NCI-H345 treated with DMSO at 0.1 percent for 48 hours (cell line): ENCODE measurements at regions not wholly inside any gene's neighbourhood (a gene's known extent, or its start where the extent isn't known, plus 50 kb on each side); places are given as distances from the start of the nearest gene placed in this dataset.
"Not testable (repeated sequence)": the region's sequence is repeated elsewhere in the genome, so short reads cannot be mapped to it uniquely, and the experiment has no call there.

Experiments used
- DNase-seq: peaks from one replicate; lab custom pipeline; 2025; ENCODE audit not compliant: unreplicated experiment; lab: John Stamatoyannopoulos, UW

DNA sequence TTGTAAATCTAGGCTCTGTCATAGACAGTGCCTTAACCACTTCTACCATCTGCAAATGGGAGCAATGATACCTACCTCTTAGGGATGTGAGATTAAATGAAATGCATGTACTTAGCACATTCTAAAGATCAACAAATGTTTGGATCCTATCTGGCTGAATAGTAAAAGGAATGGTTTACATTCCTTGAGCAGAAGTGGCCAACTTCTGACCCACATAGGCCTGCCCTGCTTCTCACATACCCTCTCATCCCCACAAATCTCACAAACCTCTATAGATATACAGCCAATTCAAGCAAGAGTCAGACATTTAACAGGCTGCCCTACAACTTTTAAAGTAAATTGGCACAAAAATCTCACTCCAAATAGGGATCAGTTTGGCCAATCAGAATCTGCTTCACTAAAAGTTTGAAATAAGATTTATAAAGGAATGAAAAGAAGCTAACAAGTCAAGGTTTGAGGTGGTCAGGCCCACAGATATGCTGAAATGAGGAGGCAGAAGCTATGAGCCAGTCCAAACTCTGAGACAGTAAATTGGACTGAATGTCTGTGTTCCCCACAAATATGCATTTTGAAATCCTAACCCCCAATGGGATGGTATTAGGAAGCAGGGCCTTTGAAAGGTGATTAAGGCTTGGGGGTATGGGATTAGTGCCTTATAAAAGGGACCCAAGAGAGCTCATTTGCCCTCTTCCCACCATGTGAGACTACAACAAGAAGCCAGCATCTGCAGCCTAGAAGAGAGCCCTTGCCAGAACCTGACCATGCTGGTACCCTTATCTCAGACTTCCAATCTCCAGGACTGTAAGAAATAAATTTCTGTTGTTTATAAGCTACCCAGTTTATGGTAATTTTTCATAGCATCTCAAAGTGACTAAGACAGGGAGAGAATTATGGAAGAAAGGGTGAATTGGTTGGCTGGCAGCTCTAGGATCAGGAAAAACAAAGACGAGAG lies 227.8 kb upstream of the RBMS1 start:
- no peak for DNase-seq

DNA sequence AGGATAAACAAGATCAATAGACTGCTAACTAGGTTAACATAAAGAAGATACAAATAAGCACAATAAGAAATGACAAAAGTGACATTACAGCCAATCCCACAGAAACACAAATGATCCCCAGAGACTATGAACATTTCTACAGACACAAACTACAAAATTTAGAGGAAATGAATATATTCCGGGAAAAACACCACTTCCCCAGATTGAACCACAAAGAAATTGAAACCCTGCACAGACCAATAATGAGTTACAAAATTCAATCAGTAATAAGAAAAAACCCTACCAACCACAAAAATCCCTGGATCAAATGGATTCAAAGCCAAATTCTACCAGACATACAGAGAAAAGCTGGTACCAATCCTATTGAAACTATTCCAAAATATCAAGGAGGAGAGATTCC lies 232.4 kb upstream of the RBMS1 start:
- DNase-seq, result no peak

GRCh38 chr2:160730296-160730995 lies 236.8 kb upstream of the RBMS1 start:
- DNase-seq, result no peak

- no peak for DNase-seq
Measured at GRCh38 chr2:160731415-160731814, 237.8 kb upstream of the RBMS1 start.

DNA sequence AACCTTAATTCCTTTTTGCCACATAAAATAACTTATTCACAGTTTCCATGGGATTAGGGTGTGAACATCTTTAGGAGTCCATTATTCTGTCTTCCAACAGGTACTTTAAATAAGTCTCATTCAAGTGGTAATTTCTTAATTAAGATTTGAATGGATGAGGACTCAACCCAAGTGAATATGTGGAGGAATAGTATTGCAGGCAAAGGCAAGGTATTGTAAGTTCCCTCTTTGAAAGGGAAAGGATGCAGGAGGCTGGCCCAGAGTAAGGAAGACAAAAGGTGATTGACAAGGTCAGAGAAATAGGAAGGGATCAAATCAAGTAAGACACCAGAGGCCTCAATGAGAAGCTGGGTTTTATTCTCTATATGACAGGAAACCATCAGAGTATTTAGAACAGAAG lies 238.2 kb upstream of the RBMS1 start:
- no peak for DNase-seq

GRCh38 chr2:160735696-160736095 lies 242.1 kb upstream of the RBMS1 start:
- no peak for DNase-seq

GRCh38 chr2:160736148-160737028 lies 242.8 kb upstream of the RBMS1 start:
- no peak for DNase-seq

DNA sequence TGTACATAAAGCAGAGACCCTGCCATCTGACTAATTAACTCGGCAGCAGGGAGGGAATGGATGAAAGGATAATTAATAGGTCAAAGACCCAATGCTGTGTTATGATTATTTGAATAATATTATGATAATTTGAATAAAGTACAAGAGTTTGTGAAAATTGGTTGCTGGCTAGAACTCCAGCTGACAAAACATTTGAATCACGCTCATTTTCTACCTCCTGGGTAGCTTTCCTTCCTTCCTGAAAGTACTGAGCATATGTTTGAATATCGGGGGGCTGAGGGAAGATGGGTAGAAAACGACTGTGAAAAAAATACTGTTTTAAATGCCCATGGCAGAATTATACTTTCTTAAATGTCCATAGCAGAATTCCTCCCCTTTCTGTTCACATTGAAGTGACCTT lies 243.6 kb upstream of the RBMS1 start:
- DNase-seq, result no peak

- DNase-seq, result no peak
Measured at GRCh38 chr2:160741271-160741670, 247.7 kb upstream of the RBMS1 start.

GRCh38 chr2:160741815-160742214 lies 248.2 kb upstream of the RBMS1 start:
- DNase-seq, result no peak

DNA sequence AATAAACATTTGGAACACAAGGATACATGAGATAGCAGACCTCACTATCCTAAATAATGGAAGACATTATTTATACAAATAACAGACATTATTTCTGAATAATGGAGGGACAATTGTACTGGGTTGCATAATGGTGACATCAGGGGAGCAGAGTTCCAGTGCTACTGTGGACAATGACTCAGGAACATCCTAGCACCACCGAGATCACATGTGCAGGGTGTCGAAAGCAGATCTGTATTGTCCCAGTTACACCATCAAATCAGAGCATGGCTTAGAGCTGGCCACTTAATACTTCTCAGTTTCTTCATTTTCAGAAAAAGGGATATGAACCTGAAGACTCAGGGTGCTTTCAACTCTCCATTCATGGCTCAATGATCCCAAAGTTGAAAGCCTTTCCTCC lies 249.1 kb upstream of the RBMS1 start:
- no peak for DNase-seq

DNA sequence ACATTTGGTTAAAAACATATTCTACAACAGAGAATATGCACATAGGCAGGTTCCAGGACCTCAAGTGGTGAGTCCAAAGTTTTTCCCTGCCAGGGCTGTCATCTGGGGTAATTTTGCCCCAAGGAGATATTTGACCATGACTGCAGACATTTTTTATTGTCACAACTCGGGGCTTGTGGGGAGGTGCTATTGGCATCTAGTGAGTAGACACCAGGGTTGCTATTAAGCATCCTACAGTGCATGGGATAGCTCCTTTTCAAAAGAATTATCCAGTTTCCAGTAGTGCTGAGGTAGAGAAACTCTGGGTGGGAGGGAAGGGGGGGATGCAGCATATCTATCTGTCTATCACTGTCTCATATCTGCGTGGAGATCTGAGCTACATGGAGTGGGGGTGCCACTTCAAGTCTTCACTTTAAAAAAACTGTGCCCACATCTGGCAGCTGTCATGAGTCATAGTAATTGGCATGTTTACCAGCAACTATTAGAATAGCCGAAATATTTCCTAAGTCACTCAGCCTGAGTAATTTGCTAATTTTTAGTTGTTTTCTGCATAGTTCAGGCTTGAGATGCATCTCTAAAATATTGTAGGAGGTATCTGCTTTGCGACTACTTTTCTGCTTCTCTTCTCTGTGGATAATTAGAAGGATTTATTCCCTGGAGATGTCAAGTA lies 254.0 kb upstream of the RBMS1 start:
- DNase-seq, result no peak

DNA sequence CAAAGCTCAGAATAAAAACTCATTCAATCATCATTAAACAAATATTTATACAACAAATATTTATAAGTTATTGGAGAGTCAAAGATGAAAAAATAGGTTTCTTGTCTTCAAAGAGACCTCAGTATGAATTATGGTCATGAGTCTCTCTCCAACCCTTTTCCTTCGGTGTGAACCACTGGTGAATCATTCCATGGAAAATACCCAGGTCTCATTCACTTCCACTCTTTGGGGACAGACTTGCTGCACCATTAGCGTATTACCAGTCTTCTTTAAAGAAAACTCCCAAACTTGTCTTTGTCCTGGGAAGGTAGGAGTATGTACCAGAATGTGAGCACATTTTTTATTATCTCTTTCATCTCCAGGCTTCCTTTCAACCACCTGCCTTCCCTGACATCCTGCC lies 257.4 kb upstream of the RBMS1 start:
- no peak for DNase-seq

DNA sequence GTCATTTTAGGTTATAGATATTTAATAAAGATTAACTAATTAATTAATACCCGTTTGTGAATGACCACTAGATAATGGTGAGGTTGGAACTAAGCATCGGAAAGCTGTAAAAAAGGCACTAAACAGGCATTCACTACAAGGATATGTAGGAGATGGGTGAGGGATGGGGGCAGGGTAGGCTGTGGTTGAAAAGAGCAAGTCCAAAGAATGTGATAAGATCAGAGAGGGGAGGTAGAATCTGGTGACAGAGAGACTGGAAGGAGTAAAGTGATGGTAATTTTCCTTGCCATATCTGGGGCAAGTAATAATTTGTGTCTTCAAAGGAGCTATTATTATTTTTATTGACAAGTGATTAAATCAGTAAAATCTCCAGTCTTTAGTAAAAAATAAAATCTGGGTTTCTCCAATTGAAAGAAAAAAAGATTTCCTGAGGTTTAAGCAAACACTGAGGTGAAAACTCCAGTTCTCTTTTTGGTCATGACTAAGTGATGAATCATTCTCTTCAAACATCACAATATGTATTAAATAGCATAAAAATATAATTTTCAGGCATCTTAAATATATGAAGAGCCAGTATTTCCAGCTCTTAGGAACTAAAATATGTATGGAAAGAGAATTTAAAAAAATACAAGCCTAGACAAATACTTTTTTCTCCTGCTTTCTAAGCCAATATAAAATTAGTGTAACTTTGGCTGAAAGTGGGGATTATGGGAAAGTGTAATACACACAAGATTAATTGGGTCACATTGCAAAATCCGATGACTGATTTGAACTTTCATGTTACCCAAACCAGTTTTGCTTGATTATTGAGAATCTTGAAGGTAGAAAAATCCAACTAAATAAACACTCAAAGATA lies 259.1 kb upstream of the RBMS1 start:
- DNase-seq, result no peak

- DNase-seq, result no peak
Measured at GRCh38 chr2:160753331-160753654, 259.7 kb upstream of the RBMS1 start.

DNA sequence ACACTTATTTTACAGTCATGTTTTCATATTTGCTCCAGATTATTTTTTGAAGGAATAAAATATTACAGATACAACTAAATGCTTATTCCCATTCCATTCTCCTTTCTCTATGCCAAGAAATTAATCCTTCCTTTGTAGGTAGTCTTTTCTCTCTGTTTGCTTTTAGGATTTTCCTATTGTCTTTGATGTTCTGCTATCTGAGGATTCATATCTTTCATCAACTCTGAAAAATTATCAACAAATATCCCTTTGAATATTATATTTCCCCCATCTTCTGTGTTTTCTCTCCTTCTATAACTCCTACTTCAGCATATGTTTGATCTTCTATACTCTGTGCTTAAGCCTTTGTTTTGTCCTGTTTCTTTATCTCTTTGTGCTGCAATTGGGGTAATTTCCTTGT lies 260.4 kb upstream of the RBMS1 start:
- DNase-seq, result no peak

DNA sequence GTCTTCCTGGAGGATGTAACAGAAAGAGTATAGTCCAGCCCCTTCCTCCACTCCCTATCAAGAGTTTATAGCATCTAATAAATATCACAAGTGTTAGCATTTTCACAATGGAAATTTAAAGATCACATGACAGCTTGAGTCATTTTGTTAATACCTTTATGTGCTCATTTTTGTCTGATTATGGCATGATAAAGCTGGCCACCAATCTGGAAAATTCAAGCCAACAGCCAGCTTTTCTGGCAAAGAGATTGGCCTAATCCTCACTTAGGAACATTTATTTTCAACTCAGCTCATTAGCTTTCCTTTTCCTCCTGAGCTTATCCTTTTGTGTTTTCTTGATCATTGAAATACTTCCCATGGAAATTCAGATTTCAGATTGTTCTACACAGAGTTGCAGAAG lies 262.9 kb upstream of the RBMS1 start:
- no peak for DNase-seq

DNA sequence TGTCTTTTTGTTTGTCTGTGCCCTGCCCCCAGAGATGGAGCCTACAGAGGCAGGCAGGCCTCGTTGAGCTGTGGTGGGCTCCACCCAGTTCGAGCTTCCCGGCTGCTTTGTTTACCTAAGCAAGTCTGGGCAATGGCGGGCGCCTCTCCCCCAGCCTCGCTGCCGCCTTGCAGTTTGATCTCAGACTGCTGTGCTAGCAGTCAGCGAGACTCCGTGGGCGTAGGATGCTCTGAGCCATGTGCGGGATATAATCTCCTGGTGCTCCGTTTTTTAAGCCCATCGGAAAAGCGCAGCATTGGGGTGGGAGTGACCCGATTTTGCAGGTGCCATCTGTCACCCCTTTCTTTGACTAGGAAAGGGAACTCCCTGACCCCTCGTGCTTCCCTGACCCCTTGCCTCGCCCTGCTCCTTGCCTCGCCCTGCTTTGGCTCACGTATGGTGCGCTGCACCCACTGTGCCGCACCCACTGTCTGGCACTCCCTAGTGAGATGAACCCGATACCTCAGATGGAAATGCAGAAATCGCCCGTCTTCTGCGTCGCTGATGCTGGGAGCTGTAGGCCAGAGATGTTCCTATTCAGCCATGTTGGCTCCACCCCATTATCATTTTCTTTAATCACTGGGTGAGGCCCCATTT lies 269.0 kb upstream of the RBMS1 start:
- DNase-seq, result not testable (repeated sequence)

- DNase-seq, result no peak
Measured at GRCh38 chr2:160783474-160783873, 289.9 kb upstream of the RBMS1 start.

DNA sequence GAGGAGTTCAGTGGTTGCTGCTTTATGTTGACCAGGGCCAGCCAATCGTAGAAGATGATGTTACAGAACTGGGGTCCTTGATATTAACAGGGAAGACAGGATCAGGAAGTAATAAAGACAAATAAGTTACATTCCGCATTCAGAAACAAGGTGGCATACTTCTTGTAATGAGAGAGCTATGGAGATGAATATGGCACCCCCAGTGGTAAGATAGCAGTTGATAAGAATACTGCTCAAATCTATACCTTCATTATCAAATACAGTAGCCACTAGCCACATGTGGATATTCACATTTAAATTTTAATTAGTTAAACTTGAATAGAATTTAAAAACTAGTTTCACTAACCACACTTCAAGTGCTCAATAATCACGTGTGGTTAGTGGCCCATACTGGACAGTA lies 290.4 kb upstream of the RBMS1 start:
- no peak for DNase-seq
